GM12892 (cell line): ENCODE measurements at regions not wholly inside any gene's neighbourhood (a gene's known extent, or its start where the extent isn't known, plus 50 kb on each side); places are given as distances from the start of the nearest gene placed in this dataset.

Source experiments
- POLR2A ChIP-seq: IDR thresholded peaks from 2 replicates; pipeline ENCODE4 v1.6.1; 2011; ENCODE audit warnings: low read depth, low read length, control low read depth
- POLR2AphosphoS5 ChIP-seq: IDR thresholded peaks from 2 replicates; pipeline ENCODE4 v1.6.1; 2011; ENCODE audit warnings: low read depth, low read length, control low read depth
- TAF1 ChIP-seq: IDR thresholded peaks from 2 replicates; pipeline ENCODE4 v1.6.1; 2011; ENCODE audit warnings: low read depth, mild to moderate bottlenecking, control low read depth, low read length, borderline replicate concordance

DNA sequence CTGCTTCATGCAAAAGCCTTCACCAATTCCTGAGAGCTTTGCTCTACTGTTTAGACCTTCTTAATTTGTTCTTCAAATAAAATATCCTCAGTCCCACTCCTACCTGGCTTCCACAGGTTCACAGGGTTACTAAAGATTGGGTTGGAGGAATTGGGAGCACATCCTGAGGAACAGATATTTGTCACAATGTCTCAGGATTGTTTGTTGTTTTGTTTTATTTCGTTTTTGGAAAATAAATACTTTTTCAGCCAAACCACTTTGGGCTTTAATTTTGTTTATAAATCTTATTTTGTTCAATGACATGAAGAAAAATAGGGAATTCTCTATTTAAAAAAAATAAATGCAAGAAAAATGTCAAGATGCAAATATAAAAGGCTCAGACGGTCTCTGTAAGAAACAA lies 249.0 kb downstream of the MEF2C start:
- no peak for TF ChIP-seq POLR2AphosphoS5
- TF ChIP-seq TAF1: no peak
- no peak for TF ChIP-seq POLR2A
